HFFc6 (cell line): ENCODE measurements at regions not wholly inside any gene's neighbourhood (a gene's known extent, or its start where the extent isn't known, plus 50 kb on each side); places are given as distances from the start of the nearest gene placed in this dataset.

Experiments
- DNase-seq: peaks from one replicate; pipeline ENCODE4 v3.0.0-alpha.2; 2018
- H3K27ac Mint-ChIP-seq: 2 replicates; pipeline ENCODE4 v1.8.0; 2020; ENCODE audit warnings: mild to moderate bottlenecking, mixed read lengths
- H3K27me3 Mint-ChIP-seq: 2 replicates; pipeline ENCODE4 v1.8.0; 2021; ENCODE audit warnings: mild to moderate bottlenecking, moderate library complexity, mixed read lengths; ENCODE audit not compliant: insufficient read depth
- H3K36me3 Mint-ChIP-seq: 2 replicates; pipeline ENCODE4 v1.8.0; 2021; ENCODE audit warnings: low read depth, mixed read lengths
- H3K4me1 Mint-ChIP-seq: 2 replicates; pipeline ENCODE4 v1.8.0; 2020; ENCODE audit warnings: low read depth, mixed read lengths
- H3K4me3 Mint-ChIP-seq: 2 replicates; pipeline ENCODE4 v1.8.0; 2020; ENCODE audit warnings: mild to moderate bottlenecking, moderate library complexity, mixed read lengths
- H3K9me3 Mint-ChIP-seq: 2 replicates; pipeline ENCODE4 v1.8.0; 2020; ENCODE audit warnings: mild to moderate bottlenecking, mixed read lengths
- TF ChIP-seq, protein P1 (sequence below): fragments of 200-600 bp; sonication (generic); IDR thresholded peaks from 2 replicates; pipeline ENCODE4 v1.5.0; 2021; ENCODE audit warnings: antibody characterized with exemption, mild to moderate bottlenecking

- H3K4me3 Mint-ChIP-seq, result no peak overlapping the region
- no peak overlapping the region for H3K27ac Mint-ChIP-seq
- H3K9me3 Mint-ChIP-seq, result no peaks in the 10 kb centered on the region
- H3K27me3 Mint-ChIP-seq, result peaks cover 18% of the 10 kb centered on the region
- TF ChIP-seq, protein P1, sequence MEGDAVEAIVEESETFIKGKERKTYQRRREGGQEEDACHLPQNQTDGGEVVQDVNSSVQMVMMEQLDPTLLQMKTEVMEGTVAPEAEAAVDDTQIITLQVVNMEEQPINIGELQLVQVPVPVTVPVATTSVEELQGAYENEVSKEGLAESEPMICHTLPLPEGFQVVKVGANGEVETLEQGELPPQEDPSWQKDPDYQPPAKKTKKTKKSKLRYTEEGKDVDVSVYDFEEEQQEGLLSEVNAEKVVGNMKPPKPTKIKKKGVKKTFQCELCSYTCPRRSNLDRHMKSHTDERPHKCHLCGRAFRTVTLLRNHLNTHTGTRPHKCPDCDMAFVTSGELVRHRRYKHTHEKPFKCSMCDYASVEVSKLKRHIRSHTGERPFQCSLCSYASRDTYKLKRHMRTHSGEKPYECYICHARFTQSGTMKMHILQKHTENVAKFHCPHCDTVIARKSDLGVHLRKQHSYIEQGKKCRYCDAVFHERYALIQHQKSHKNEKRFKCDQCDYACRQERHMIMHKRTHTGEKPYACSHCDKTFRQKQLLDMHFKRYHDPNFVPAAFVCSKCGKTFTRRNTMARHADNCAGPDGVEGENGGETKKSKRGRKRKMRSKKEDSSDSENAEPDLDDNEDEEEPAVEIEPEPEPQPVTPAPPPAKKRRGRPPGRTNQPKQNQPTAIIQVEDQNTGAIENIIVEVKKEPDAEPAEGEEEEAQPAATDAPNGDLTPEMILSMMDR, result no peak
- no peaks in the 10 kb centered on the region for H3K4me1 Mint-ChIP-seq
- no peaks in the 10 kb centered on the region; the same call in 1 of the 2 replicates for H3K36me3 Mint-ChIP-seq
- DNase-seq, result no peak
These were observed 69.5 kb downstream of the CCR1 start for GRCh38 chr3:46138581-46138980.

DNA sequence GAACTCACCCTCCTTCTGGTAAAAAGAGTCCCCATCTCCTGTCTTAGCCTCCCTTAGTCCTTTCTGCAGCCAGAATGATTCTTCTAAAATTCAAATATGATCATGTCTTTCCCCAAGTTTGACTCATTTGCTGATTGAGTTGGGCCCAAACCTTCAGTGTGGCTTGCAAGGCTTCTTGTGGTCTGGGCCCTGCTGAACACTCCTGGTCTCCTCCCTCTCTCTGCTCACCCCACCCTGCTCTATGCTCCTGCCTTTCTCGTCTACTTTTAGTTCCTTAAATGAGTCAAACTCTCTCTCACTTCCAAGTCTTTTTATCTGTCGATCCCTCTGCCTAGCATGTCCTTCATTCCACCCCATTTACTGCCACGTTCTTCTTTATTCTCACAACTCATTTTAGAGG is 72.6 kb downstream of the CCR1 start:
- peaks cover 7% of the 10 kb centered on the region; the same call in 1 of the 2 replicates for H3K27me3 Mint-ChIP-seq
- H3K36me3 Mint-ChIP-seq, result no peaks in the 10 kb centered on the region
- no peaks in the 10 kb centered on the region for H3K9me3 Mint-ChIP-seq
- no peaks in the 10 kb centered on the region for H3K4me1 Mint-ChIP-seq
- no peak overlapping the region for H3K27ac Mint-ChIP-seq
- no peak overlapping the region for H3K4me3 Mint-ChIP-seq
- TF ChIP-seq, protein P1, result no peak
- no peak for DNase-seq

- Mint-ChIP-seq H3K4me3 (no peak overlapping the region), H3K36me3 (no peaks in the 10 kb centered on the region), H3K27ac (no peak overlapping the region), H3K9me3 (no peaks in the 10 kb centered on the region), H3K4me1 (peaks cover under 1% of the 10 kb centered on the region; the same call in 1 of the 2 replicates), H3K27me3 (peaks cover 10% of the 10 kb centered on the region; the same call in 1 of the 2 replicates)
- DNase-seq, result no peak
- TF ChIP-seq, protein P1, result no peak
These were observed 74.8 kb downstream of the CCR1 start for GRCh38 chr3:46133285-46133684.

- Mint-ChIP-seq H3K27me3 (peaks cover 4% of the 10 kb centered on the region; the same call in 1 of the 2 replicates), H3K9me3 (no peaks in the 10 kb centered on the region), H3K36me3 (no peaks in the 10 kb centered on the region), H3K4me3 (no peak overlapping the region), H3K4me1 (peaks cover 8% of the 10 kb centered on the region), H3K27ac (no peak overlapping the region)
- no peak for DNase-seq
- TF ChIP-seq, protein P1, result no peak
These were observed 75.5 kb downstream of the CCR1 start for GRCh38 chr3:46132565-46132964.

DNA sequence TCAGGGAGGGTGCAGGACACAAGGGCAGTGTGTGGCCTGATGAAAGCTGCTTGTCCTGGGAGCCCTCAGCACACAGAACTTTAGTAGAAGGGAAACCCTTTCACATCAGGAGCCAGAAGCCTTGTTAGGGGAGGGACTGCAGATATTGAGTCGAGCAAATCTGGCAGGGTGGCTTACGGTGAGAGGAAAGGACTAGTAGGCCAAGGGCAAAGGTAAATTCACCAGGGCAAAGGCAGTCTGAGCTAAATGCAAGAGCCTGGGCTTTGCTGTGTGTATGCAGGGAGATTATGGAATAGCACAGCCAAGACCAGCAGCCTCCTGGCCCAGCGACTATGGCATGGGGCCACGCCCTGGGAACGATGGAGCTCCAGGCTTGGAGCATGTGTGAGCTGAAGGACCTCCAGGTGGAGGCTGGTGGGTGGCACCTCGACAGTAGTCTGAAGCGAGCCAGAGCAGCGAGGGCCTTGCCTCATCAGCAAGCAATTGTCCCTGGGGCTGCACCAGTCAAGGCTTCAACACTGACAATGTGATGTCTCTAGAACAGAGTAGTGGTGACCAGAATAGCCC is 76.1 kb downstream of the CCR1 start:
- no peak overlapping the region for H3K27ac Mint-ChIP-seq

More for the DNA sequence above, 76.1 kb downstream of the CCR1 start:
- Mint-ChIP-seq H3K27me3 (peaks cover 3% of the 10 kb centered on the region; the same call in 1 of the 2 replicates), H3K9me3 (no peaks in the 10 kb centered on the region), H3K36me3 (no peaks in the 10 kb centered on the region), H3K4me1 (peaks cover 14% of the 10 kb centered on the region), H3K4me3 (no peak overlapping the region)
- DNase-seq, result no peak
- TF ChIP-seq, protein P1, result no peak
